Progenitor cell of endocrine pancreas (in vitro differentiated cells): ENCODE measurements at regions not wholly inside any gene's neighbourhood (a gene's known extent, or its start where the extent isn't known, plus 50 kb on each side); places are given as distances from the start of the nearest gene placed in this dataset.
A peak's percentile ranks its signal among the peaks of the same experiment; 100 is the strongest.

ENCODE experiments used
- DNase-seq: peaks from one replicate; pipeline ENCODE4 v3.0.0; 2021; ENCODE audit warnings: low spot score; ENCODE audit not compliant: unreplicated experiment
- H3K27ac Mint-ChIP-seq: 2 replicates; pipeline ENCODE4 v1.8.0; 2021; ENCODE audit warnings: mild to moderate bottlenecking, moderate library complexity, mixed read lengths
- H3K27me3 Mint-ChIP-seq: 2 replicates; pipeline ENCODE4 v1.8.0; 2021; ENCODE audit warnings: mixed read lengths
- H3K36me3 Mint-ChIP-seq: 2 replicates; pipeline ENCODE4 v1.8.0; 2022; ENCODE audit warnings: mixed read lengths; ENCODE audit not compliant: insufficient read depth
- H3K4me1 Mint-ChIP-seq: 2 replicates; pipeline ENCODE4 v1.8.0; 2021; ENCODE audit warnings: low read depth, mixed read lengths
- H3K4me3 Mint-ChIP-seq: 2 replicates; pipeline ENCODE4 v1.8.0; 2021; ENCODE audit warnings: low read depth, mild to moderate bottlenecking, moderate library complexity, mixed read lengths
- H3K9me3 Mint-ChIP-seq: 2 replicates; pipeline ENCODE4 v1.8.0; 2021; ENCODE audit warnings: low read depth, mixed read lengths
- CTCF ChIP-seq: fragments of 200-600 bp; sonication (generic); IDR thresholded peaks from one replicate; pipeline ENCODE4 v1.5.0; 2021; ENCODE audit warnings: antibody characterized with exemption, mild to moderate bottlenecking; ENCODE audit not compliant: unreplicated experiment

- Mint-ChIP-seq H3K4me1 (peaks cover 7% of the 10 kb centered on the region), H3K36me3 (no peaks in the 10 kb centered on the region), H3K4me3 (no peak overlapping the region), H3K27ac (no peak overlapping the region), H3K27me3 (no peaks in the 10 kb centered on the region), H3K9me3 (no peaks in the 10 kb centered on the region)
- TF ChIP-seq CTCF, result no peak
- DNase-seq, result no peak
Observed at GRCh38 chr6:146904596-146904995, 299.6 kb upstream of the STXBP5 start.

- DNase-seq, result no peak
- Mint-ChIP-seq H3K36me3 (no peaks in the 10 kb centered on the region), H3K27me3 (no peaks in the 10 kb centered on the region), H3K9me3 (no peaks in the 10 kb centered on the region), H3K4me1 (peaks cover 7% of the 10 kb centered on the region), H3K4me3 (no peak overlapping the region), H3K27ac (no peak overlapping the region)
- no peak for TF ChIP-seq CTCF
Observed at GRCh38 chr6:146905181-146905704, 299.0 kb upstream of the STXBP5 start.

GRCh38 chr6:146908786-146909185 is 295.4 kb upstream of the STXBP5 start:
- no peaks in the 10 kb centered on the region for H3K27me3 Mint-ChIP-seq
- no peak overlapping the region for H3K27ac Mint-ChIP-seq
- H3K36me3 Mint-ChIP-seq, result no peaks in the 10 kb centered on the region
- no peak overlapping the region for H3K4me3 Mint-ChIP-seq
- no peaks in the 10 kb centered on the region for H3K9me3 Mint-ChIP-seq
- peaks cover 18% of the 10 kb centered on the region for H3K4me1 Mint-ChIP-seq
- no peak for DNase-seq
- no peak for TF ChIP-seq CTCF

- no peaks in the 10 kb centered on the region for H3K36me3 Mint-ChIP-seq
- peaks cover 24% of the 10 kb centered on the region for H3K4me1 Mint-ChIP-seq
Observed at GRCh38 chr6:146909376-146909775, 294.8 kb upstream of the STXBP5 start.

GRCh38 chr6:146909886-146910285 is 294.3 kb upstream of the STXBP5 start:
- H3K4me3 Mint-ChIP-seq, result no peak overlapping the region
- no peak for TF ChIP-seq CTCF
- H3K4me1 Mint-ChIP-seq, result peaks cover 27% of the 10 kb centered on the region
- no peaks in the 10 kb centered on the region for H3K9me3 Mint-ChIP-seq
- no peak overlapping the region for H3K27ac Mint-ChIP-seq
- DNase-seq, result no peak
- H3K36me3 Mint-ChIP-seq, result no peaks in the 10 kb centered on the region
- no peaks in the 10 kb centered on the region for H3K27me3 Mint-ChIP-seq

More at GRCh38 chr6:146909376-146909775, 294.8 kb upstream of the STXBP5 start:
- TF ChIP-seq CTCF, result no peak
- Mint-ChIP-seq H3K4me3 (no peak overlapping the region), H3K27ac (peak overlapping the region; percentile 7), H3K27me3 (no peaks in the 10 kb centered on the region), H3K9me3 (no peaks in the 10 kb centered on the region)
- no peak for DNase-seq
